ENCODE measurements at regions not wholly inside any gene's neighbourhood (a gene's known extent, or its start where the extent isn't known, plus 50 kb on each side); places are given as distances from the start of the nearest gene placed in this dataset.

DNA sequence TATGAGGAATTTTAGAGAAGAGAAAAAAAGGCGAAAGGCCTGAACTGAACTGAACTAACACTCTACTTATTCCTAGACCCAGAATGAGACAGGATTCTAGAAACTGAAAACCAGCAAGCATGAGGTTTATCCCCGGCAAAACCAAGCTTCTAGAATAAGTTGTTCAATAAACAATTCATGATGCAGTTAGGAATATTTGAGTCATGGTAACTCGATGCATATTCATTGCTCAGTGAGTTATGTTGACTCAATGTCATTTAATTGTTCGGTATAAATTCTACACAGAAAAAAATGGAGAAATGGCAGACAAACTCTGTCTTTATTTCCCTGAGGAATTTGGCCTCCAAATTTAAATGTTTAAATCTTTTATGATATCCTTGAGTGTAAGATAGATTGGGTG is 321.5 kb downstream of the SATB2 start:
- Histone ChIP-seq H3K27me3 (ENCODE audit: control insufficient read depth in 1 of 2, insufficient read depth in 2 of 2, low read length in 2 of 2) (no peaks in the 10 kb centered on the region), H3K36me3 (ENCODE audit: control insufficient read depth in 2 of 2, insufficient read depth in 2 of 2, low read length in 2 of 2) (no peaks in the 10 kb centered on the region), H3K4me3 (ENCODE audit: low read length in 2 of 2) (no peak overlapping the region), H3K27ac (ENCODE audit: low read length) (no peak overlapping the region), H3K9me3 (ENCODE audit: control insufficient read depth in 2 of 2, low read length in 2 of 2) (peaks cover 0 to 3% of the 10 kb centered on the region in 2 donors), H3K9ac (ENCODE audit: low read length in 2 of 2) (no peak overlapping the region), H3K4me1 (ENCODE audit: control insufficient read depth, insufficient read depth, low read length) (no peaks in the 10 kb centered on the region)

DNA sequence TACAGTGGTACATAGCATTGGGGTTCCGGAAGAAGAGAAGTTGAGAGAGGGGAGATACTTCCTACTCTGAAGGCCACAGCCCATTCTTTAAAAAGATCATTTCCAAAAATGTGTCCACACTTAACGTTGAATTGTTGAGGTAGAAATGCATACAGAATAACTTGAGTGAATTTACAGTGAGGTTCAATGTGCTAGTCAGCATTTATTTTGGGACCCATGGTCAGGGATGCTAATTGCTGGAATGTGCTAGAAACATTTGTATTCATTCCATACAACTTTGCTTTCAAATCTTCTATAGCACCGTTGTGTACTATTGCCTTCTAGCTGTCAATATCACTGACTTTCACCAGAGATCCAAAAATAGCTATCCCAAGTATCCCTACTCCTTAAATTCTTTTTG is 325.9 kb downstream of the SATB2 start:
- no peaks in the 10 kb centered on the region for H3K9me3 ChIP-seq (ENCODE audit: control insufficient read depth in 2 of 2, low read length in 2 of 2)
- H3K36me3 ChIP-seq (ENCODE audit: control insufficient read depth in 2 of 2, insufficient read depth in 2 of 2, low read length in 2 of 2): no peaks in the 10 kb centered on the region
- no peak overlapping the region for H3K4me3 ChIP-seq (ENCODE audit: low read length in 2 of 2)
- no peaks in the 10 kb centered on the region for H3K4me1 ChIP-seq (ENCODE audit: control insufficient read depth, insufficient read depth, low read length)
- no peak overlapping the region for H3K27ac ChIP-seq (ENCODE audit: low read length)
- H3K9ac ChIP-seq (ENCODE audit: low read length in 2 of 2): no peak overlapping the region
- H3K27me3 ChIP-seq (ENCODE audit: control insufficient read depth in 1 of 2, insufficient read depth in 2 of 2, low read length in 2 of 2): no peaks in the 10 kb centered on the region

- Histone ChIP-seq H3K4me1 (ENCODE audit: control insufficient read depth, insufficient read depth, low read length) (no peaks in the 10 kb centered on the region), H3K36me3 (ENCODE audit: control insufficient read depth in 2 of 2, insufficient read depth in 2 of 2, low read length in 2 of 2) (no peaks in the 10 kb centered on the region), H3K27me3 (ENCODE audit: control insufficient read depth in 1 of 2, insufficient read depth in 2 of 2, low read length in 2 of 2) (no peaks in the 10 kb centered on the region)
Measured at GRCh38 chr2:199131136-199131655, 326.5 kb downstream of the SATB2 start.

GRCh38 chr2:199130501-199130900 is 327.2 kb downstream of the SATB2 start:
- H3K27ac ChIP-seq (ENCODE audit: low read length): no peak overlapping the region
- no peak overlapping the region for H3K4me3 ChIP-seq (ENCODE audit: low read length in 2 of 2)
- H3K9ac ChIP-seq (ENCODE audit: low read length in 2 of 2): no peak overlapping the region
- no peaks in the 10 kb centered on the region for H3K36me3 ChIP-seq (ENCODE audit: control insufficient read depth in 2 of 2, insufficient read depth in 2 of 2, low read length in 2 of 2)
- no peaks in the 10 kb centered on the region for H3K4me1 ChIP-seq (ENCODE audit: control insufficient read depth, insufficient read depth, low read length)
- no peaks in the 10 kb centered on the region for H3K27me3 ChIP-seq (ENCODE audit: control insufficient read depth in 1 of 2, insufficient read depth in 2 of 2, low read length in 2 of 2)
- H3K9me3 ChIP-seq (ENCODE audit: control insufficient read depth in 2 of 2, low read length in 2 of 2): no peaks in the 10 kb centered on the region

More at GRCh38 chr2:199131136-199131655, 326.5 kb downstream of the SATB2 start:
- no peak overlapping the region for H3K4me3 ChIP-seq (ENCODE audit: low read length in 2 of 2)
- no peak overlapping the region for H3K9ac ChIP-seq (ENCODE audit: low read length in 2 of 2)
- H3K27ac ChIP-seq (ENCODE audit: low read length): no peak overlapping the region
- H3K9me3 ChIP-seq (ENCODE audit: control insufficient read depth in 2 of 2, low read length in 2 of 2): no peaks in the 10 kb centered on the region

GRCh38 chr2:199128476-199129229 is 329.1 kb downstream of the SATB2 start:
- Histone ChIP-seq H3K9me3 (ENCODE audit: control insufficient read depth in 2 of 2, low read length in 2 of 2) (no peaks in the 10 kb centered on the region), H3K36me3 (ENCODE audit: control insufficient read depth in 2 of 2, insufficient read depth in 2 of 2, low read length in 2 of 2) (no peaks in the 10 kb centered on the region)

GRCh38 chr2:199119796-199120195 is 337.9 kb downstream of the SATB2 start:
- Histone ChIP-seq H3K27ac (ENCODE audit: low read length) (no peak overlapping the region), H3K36me3 (ENCODE audit: control insufficient read depth in 2 of 2, insufficient read depth in 2 of 2, low read length in 2 of 2) (no peaks in the 10 kb centered on the region), H3K9me3 (ENCODE audit: control insufficient read depth in 2 of 2, low read length in 2 of 2) (no peaks in the 10 kb centered on the region), H3K4me1 (ENCODE audit: control insufficient read depth, insufficient read depth, low read length) (no peaks in the 10 kb centered on the region), H3K4me3 (ENCODE audit: low read length in 2 of 2) (no peak overlapping the region), H3K27me3 (ENCODE audit: control insufficient read depth in 1 of 2, insufficient read depth in 2 of 2, low read length in 2 of 2) (no peaks in the 10 kb centered on the region), H3K9ac (ENCODE audit: low read length in 2 of 2) (no peak overlapping the region)

More at GRCh38 chr2:199128476-199129229, 329.1 kb downstream of the SATB2 start:
- Histone ChIP-seq H3K4me1 (ENCODE audit: control insufficient read depth, insufficient read depth, low read length) (no peaks in the 10 kb centered on the region), H3K27ac (ENCODE audit: low read length) (no peak overlapping the region), H3K9ac (ENCODE audit: low read length in 2 of 2) (no peak overlapping the region), H3K4me3 (ENCODE audit: low read length in 2 of 2) (no peak overlapping the region), H3K27me3 (ENCODE audit: control insufficient read depth in 1 of 2, insufficient read depth in 2 of 2, low read length in 2 of 2) (no peaks in the 10 kb centered on the region)

DNA sequence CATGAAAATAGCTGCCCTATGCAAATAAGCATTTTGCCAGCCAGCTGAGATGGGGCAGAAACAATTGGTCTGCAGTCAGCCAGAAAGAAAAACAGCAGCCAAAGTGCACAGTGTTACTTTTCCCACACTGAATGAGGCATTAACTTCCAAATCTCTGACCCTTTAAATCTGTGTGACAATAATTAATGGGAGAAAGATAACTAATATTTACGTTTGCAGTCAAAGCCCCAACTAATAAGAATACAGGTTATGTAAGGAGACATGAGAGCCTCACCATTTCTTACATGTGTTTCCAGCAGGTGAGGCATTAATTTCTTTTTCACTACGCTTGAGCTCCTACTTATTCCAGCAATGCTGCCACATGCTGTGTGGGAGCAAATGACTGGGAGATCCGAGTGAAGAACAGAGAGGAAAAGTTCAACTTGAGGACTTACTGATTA is 339.0 kb downstream of the SATB2 start:
- Histone ChIP-seq H3K4me1 (ENCODE audit: control insufficient read depth, insufficient read depth, low read length) (no peaks in the 10 kb centered on the region), H3K27ac (ENCODE audit: low read length) (no peak overlapping the region), H3K4me3 (ENCODE audit: low read length in 2 of 2) (no peak overlapping the region), H3K27me3 (ENCODE audit: control insufficient read depth in 1 of 2, insufficient read depth in 2 of 2, low read length in 2 of 2) (no peaks in the 10 kb centered on the region), H3K9me3 (ENCODE audit: control insufficient read depth in 2 of 2, low read length in 2 of 2) (no peaks in the 10 kb centered on the region), H3K9ac (ENCODE audit: low read length in 2 of 2) (no peak overlapping the region), H3K36me3 (ENCODE audit: control insufficient read depth in 2 of 2, insufficient read depth in 2 of 2, low read length in 2 of 2) (no peaks in the 10 kb centered on the region)

DNA sequence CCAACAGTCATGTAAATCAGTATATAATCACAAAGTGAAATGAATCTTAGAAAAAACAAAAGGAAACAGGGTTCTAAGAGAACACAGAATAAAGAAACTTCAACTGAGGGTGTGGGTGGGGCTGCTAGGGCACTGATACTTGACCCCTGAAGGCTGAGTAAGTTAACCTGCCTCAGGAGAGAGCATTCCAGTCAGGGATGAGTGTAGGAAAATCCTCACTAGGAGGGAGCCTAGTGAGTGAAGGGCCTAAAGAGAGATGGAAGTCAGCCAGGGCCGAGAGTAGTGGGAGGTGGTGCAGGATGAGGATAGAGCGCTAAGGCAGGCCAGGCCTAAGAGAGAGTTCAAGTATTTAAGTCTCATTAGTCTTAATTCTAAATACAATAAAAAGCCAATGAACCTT is 342.6 kb downstream of the SATB2 start:
- no peak overlapping the region for H3K4me3 ChIP-seq (ENCODE audit: low read length in 2 of 2)
- H3K9me3 ChIP-seq (ENCODE audit: control insufficient read depth in 2 of 2, low read length in 2 of 2): no peaks in the 10 kb centered on the region
- H3K36me3 ChIP-seq (ENCODE audit: control insufficient read depth in 2 of 2, insufficient read depth in 2 of 2, low read length in 2 of 2): no peaks in the 10 kb centered on the region
- H3K27ac ChIP-seq (ENCODE audit: low read length): no peak overlapping the region
- no peaks in the 10 kb centered on the region for H3K27me3 ChIP-seq (ENCODE audit: control insufficient read depth in 1 of 2, insufficient read depth in 2 of 2, low read length in 2 of 2)
- no peak overlapping the region for H3K9ac ChIP-seq (ENCODE audit: low read length in 2 of 2)
- no peaks in the 10 kb centered on the region for H3K4me1 ChIP-seq (ENCODE audit: control insufficient read depth, insufficient read depth, low read length)

DNA sequence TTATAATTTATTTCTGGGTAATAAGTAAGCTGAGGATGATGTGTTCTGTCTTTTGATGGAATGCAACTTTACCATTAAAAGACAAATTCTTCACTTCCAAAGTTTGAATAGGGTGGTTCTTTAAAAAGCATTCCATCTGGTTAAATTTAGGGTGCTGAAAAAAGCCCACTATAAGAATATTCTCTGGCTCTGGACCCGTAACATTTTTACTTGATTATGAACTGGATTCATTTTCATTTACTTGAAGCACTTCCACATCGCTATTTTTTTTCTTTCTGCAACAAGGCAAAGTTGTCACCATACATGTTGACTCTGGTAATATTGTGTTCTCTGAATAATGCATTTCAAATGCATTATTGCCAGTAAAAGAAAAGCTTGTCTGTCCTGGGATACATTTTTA is 344.6 kb downstream of the SATB2 start:
- no peak overlapping the region for H3K9ac ChIP-seq (ENCODE audit: low read length in 2 of 2)
- no peaks in the 10 kb centered on the region for H3K4me1 ChIP-seq (ENCODE audit: control insufficient read depth, insufficient read depth, low read length)
- H3K27ac ChIP-seq (ENCODE audit: low read length): no peak overlapping the region
- H3K9me3 ChIP-seq (ENCODE audit: control insufficient read depth in 2 of 2, low read length in 2 of 2): peaks cover 0 to 3% of the 10 kb centered on the region in 2 donors
- H3K4me3 ChIP-seq (ENCODE audit: low read length in 2 of 2): no peak overlapping the region
- H3K27me3 ChIP-seq (ENCODE audit: control insufficient read depth in 1 of 2, insufficient read depth in 2 of 2, low read length in 2 of 2): no peaks in the 10 kb centered on the region
- no peaks in the 10 kb centered on the region for H3K36me3 ChIP-seq (ENCODE audit: control insufficient read depth in 2 of 2, insufficient read depth in 2 of 2, low read length in 2 of 2)

DNA sequence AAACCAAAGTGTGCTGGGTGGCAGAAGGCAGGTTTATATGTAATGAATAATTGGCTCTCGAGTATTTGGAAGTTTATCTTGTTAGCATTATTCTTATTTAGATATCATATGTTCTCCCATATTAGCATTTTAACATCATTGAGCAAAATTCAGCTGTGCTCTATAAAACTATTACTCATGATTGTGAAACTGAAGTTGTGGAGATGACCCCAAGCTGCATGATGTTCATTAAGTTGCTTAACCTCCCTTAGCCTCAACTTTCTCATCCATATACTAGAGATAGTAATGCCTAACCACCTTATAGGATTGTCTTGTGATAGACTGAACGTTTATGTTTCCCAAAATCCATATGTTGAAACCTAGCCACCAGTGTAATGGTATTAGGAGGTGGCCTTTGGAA is 346.3 kb downstream of the SATB2 start:
- no peak overlapping the region for H3K4me3 ChIP-seq (ENCODE audit: low read length in 2 of 2)
- no peaks in the 10 kb centered on the region for H3K36me3 ChIP-seq (ENCODE audit: control insufficient read depth in 2 of 2, insufficient read depth in 2 of 2, low read length in 2 of 2)
- no peaks in the 10 kb centered on the region for H3K4me1 ChIP-seq (ENCODE audit: control insufficient read depth, insufficient read depth, low read length)
- no peak overlapping the region for H3K27ac ChIP-seq (ENCODE audit: low read length)
- H3K27me3 ChIP-seq (ENCODE audit: control insufficient read depth in 1 of 2, insufficient read depth in 2 of 2, low read length in 2 of 2): no peaks in the 10 kb centered on the region
- H3K9ac ChIP-seq (ENCODE audit: low read length in 2 of 2): no peak overlapping the region
- peaks cover 0 to 3% of the 10 kb centered on the region in 2 donors for H3K9me3 ChIP-seq (ENCODE audit: control insufficient read depth in 2 of 2, low read length in 2 of 2)

DNA sequence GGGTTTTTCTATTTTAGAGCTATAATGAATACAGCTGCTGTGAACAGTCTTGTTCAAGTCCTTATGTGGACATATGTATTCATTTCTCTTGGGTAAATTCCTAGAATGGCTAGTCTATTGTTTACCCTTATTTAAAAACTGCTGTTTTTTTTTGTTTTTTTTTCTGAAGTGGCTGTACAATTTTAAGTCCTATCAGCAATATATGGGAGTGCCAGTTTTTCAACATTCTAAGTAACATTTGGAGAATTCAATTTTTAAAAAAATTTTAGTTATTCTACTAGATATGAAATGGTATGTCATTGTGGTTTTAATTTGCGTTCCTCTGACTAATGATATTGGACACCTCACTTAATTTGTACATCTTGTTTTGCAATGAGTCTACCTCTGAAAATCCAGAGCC is 349.7 kb downstream of the SATB2 start:
- H3K4me1 ChIP-seq (ENCODE audit: control insufficient read depth, insufficient read depth, low read length): no peaks in the 10 kb centered on the region
- H3K27me3 ChIP-seq (ENCODE audit: control insufficient read depth in 1 of 2, insufficient read depth in 2 of 2, low read length in 2 of 2): no peaks in the 10 kb centered on the region
- H3K4me3 ChIP-seq (ENCODE audit: low read length in 2 of 2): no peak overlapping the region
- H3K36me3 ChIP-seq (ENCODE audit: control insufficient read depth in 2 of 2, insufficient read depth in 2 of 2, low read length in 2 of 2): no peaks in the 10 kb centered on the region
- no peak overlapping the region for H3K27ac ChIP-seq (ENCODE audit: low read length)
- H3K9ac ChIP-seq (ENCODE audit: low read length in 2 of 2): no peak overlapping the region
- H3K9me3 ChIP-seq (ENCODE audit: control insufficient read depth in 2 of 2, low read length in 2 of 2): peaks cover 0 to 3% of the 10 kb centered on the region in 2 donors

Measured in stomach smooth muscle (tissue), 2 donors.